ENCODE measurements at regions not wholly inside any gene's neighbourhood (a gene's known extent, or its start where the extent isn't known, plus 50 kb on each side); places are given as distances from the start of the nearest gene placed in this dataset.

GRCh38 chr5:34525761-34526160 lies 130.4 kb upstream of the RAI14 start:
- no peak for TF ChIP-seq CTCF (conservative IDR thresholded peaks at IDR 0.05)
- H3K27ac ChIP-seq, result no peak overlapping the region

- TF ChIP-seq CTCF (conservative IDR thresholded peaks at IDR 0.05), result no peak
- H3K27ac ChIP-seq, result no peak overlapping the region
Measured at GRCh38 chr5:34526682-34527305, 129.3 kb upstream of the RAI14 start.

GRCh38 chr5:34529581-34530331 lies 126.4 kb upstream of the RAI14 start:
- H3K27ac ChIP-seq, result no peak overlapping the region

DNA sequence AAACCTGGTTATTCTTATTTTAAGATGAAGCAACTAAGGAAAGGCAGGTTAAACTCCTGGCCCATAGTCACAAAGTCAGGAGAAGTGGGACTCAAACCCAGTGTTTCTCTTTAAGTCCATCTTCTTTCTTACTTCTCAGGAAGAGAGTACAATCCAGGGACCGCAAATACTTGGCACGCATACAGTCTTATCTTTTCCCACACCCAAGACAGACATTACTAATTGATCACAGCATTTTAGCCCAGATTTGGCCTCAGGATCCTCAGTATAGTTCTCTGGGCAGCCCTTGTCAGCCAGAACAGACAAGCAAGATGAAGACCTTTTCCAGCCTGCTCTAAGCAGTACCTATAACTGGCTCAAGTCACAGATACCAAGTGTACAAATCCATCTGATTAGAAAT lies 125.5 kb upstream of the RAI14 start:
- no peak overlapping the region for H3K27ac ChIP-seq
- TF ChIP-seq CTCF (conservative IDR thresholded peaks at IDR 0.05), result no peak

More at GRCh38 chr5:34529581-34530331, 126.4 kb upstream of the RAI14 start:
- TF ChIP-seq CTCF (conservative IDR thresholded peaks at IDR 0.05), result no peak

- no peak overlapping the region for H3K27ac ChIP-seq
- TF ChIP-seq CTCF (conservative IDR thresholded peaks at IDR 0.05), result no peak
Measured at GRCh38 chr5:34531751-34532360, 124.3 kb upstream of the RAI14 start.

DNA sequence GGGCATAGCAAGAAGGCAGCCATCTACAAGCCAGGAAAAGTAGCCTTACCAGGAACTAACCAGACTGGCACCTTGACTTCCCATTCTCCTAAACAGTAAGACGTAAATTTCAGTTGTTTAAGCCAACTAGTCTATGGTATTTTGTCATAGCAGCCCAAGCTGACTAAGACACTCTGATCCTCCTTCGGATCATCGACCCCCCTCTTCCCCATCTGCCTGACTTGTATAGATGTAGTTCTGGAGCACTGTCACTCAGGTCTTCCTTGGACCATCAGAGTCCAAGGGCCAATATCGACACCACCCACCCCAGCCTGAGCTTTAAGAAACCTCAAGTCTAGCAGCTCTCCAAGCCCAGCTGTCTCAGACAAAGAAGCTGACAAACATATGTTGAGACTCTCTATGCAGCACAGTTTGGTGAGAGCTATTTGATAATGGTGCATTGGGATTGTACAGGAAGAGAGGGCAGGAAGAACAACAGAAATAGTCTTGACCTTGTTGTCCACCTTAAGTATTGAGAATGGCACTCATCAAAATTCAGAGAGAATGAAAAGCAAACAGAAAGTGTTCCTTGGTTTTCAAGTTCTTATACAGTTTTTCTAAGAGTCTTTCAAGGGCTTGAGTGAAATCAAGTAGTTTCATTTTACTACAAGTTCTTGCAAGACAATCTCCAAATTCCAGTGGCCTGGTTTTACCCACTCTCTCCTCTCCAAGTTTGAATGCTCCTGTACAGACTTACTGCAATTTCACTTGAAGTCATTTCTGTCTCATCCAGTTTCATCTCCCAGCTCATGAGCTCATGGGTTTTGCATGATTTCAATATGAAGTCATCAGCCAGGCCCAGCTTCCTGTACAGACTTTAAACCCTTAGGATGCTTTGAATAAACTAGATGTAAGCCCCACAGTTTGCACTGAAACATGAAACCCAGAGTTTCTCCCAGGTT lies 122.3 kb upstream of the RAI14 start:
- no peak overlapping the region for H3K27ac ChIP-seq
- no peak for TF ChIP-seq CTCF (conservative IDR thresholded peaks at IDR 0.05)

Measured in VCaP (cell line).